ENCODE measurements at regions not wholly inside any gene's neighbourhood (a gene's known extent, or its start where the extent isn't known, plus 50 kb on each side); places are given as distances from the start of the nearest gene placed in this dataset.

GRCh38 chr2:177325554-177325953 is 61.0 kb upstream of the NFE2L2 start:
- TF ChIP-seq CTCF (IDR thresholded peaks at IDR 0.05; ENCODE audit: extremely low read depth in 1 of 2, insufficient read depth in 1 of 2, low read depth in 1 of 2, low read length in 2 of 2) (no peak), MYC (IDR thresholded peaks at IDR 0.05; ENCODE audit: low read depth, low read length) (no peak), EZH2 (IDR thresholded peaks at IDR 0.05; ENCODE audit: borderline replicate concordance, low read depth, low read length, severe bottlenecking) (no peak), POLR2A (IDR thresholded peaks at IDR 0.05; ENCODE audit: low read depth, low read length) (no peak), MAX (IDR thresholded peaks at IDR 0.05; ENCODE audit: insufficient read depth, insufficient read length) (no peak), POLR2AphosphoS5 (IDR thresholded peaks at IDR 0.05; ENCODE audit: insufficient read depth, low read depth, low read length) (no peak), FOS (IDR thresholded peaks at IDR 0.05; ENCODE audit: borderline replicate concordance, insufficient read depth, low read length) (no peak), GATA2 (IDR thresholded peaks at IDR 0.05; ENCODE audit: insufficient read depth, insufficient read length, low read depth, low read length) (no peak), JUN (IDR thresholded peaks at IDR 0.05; ENCODE audit: borderline replicate concordance, insufficient read depth, insufficient read length, low read depth) (no peak)

Data from endothelial cell of umbilical vein (primary cell).